ENCODE measurements at regions not wholly inside any gene's neighbourhood (a gene's known extent, or its start where the extent isn't known, plus 50 kb on each side); places are given as distances from the start of the nearest gene placed in this dataset.

DNA sequence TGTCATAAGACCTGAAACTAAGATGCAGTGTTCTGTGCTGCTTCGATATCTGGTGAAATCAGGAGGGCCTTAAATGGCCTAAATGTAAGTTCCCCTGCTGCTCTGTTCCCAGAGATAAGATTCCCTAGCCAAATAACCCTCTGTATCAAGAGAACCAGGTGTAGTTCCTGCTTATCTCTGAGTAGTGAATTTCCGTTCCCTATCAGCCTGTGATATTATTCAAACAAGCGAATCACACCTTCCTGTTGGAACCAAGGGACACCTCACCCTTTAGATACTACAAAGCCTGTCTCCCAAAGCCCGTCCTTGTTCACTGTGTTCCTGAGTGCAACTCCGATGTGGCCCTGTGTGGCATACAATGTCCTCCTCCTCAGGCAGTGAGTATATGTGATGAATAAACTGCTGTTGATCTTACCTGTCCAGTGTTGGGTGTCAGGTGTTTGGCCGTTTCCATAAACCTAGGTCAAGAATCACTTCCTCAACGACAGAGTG is 52.2 kb upstream of the COCH start (continued):
- TF ChIP-seq MYBL2 (IDR thresholded peaks at IDR 0.05; ENCODE audit: low read depth), result peak; percentile 90
- TF ChIP-seq MYBL2 (CRISPR knock-in tag; IDR thresholded peaks at IDR 0.05; ENCODE audit: borderline replicate concordance), result no peak
- TF ChIP-seq, protein P1, sequence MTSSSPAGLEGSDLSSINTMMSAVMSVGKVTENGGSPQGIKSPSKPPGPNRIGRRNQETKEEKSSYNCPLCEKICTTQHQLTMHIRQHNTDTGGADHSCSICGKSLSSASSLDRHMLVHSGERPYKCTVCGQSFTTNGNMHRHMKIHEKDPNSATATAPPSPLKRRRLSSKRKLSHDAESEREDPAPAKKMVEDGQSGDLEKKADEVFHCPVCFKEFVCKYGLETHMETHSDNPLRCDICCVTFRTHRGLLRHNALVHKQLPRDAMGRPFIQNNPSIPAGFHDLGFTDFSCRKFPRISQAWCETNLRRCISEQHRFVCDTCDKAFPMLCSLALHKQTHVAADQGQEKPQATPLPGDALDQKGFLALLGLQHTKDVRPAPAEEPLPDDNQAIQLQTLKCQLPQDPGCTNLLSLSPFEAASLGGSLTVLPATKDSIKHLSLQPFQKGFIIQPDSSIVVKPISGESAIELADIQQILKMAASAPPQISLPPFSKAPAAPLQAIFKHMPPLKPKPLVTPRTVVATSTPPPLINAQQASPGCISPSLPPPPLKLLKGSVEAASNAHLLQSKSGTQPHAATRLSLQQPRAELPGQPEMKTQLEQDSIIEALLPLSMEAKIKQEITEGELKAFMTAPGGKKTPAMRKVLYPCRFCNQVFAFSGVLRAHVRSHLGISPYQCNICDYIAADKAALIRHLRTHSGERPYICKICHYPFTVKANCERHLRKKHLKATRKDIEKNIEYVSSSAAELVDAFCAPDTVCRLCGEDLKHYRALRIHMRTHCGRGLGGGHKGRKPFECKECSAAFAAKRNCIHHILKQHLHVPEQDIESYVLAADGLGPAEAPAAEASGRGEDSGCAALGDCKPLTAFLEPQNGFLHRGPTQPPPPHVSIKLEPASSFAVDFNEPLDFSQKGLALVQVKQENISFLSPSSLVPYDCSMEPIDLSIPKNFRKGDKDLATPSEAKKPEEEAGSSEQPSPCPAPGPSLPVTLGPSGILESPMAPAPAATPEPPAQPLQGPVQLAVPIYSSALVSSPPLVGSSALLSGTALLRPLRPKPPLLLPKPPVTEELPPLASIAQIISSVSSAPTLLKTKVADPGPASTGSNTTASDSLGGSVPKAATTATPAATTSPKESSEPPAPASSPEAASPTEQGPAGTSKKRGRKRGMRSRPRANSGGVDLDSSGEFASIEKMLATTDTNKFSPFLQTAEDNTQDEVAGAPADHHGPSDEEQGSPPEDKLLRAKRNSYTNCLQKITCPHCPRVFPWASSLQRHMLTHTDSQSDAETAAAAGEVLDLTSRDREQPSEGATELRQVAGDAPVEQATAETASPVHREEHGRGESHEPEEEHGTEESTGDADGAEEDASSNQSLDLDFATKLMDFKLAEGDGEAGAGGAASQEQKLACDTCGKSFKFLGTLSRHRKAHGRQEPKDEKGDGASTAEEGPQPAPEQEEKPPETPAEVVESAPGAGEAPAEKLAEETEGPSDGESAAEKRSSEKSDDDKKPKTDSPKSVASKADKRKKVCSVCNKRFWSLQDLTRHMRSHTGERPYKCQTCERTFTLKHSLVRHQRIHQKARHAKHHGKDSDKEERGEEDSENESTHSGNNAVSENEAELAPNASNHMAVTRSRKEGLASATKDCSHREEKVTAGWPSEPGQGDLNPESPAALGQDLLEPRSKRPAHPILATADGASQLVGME (CRISPR knock-in tag; IDR thresholded peaks at IDR 0.05), result no peak
- no peak for TF ChIP-seq ILF3 (IDR thresholded peaks at IDR 0.05; ENCODE audit: borderline replicate concordance)
- 0 out of 2 replicates have a peak, but pooled peaks have one; percentile 50 for TF ChIP-seq FOXJ2 (tag; IDR thresholded peaks at IDR 0.05)
- TF ChIP-seq HES1 (IDR thresholded peaks at IDR 0.05; ENCODE audit: low read depth), result peak; percentile 85
- peak; percentile 85 for TF ChIP-seq GATAD2B (IDR thresholded peaks at IDR 0.05; ENCODE audit: borderline replicate concordance)
- TF ChIP-seq MCM2 (IDR thresholded peaks at IDR 0.05; ENCODE audit: low read depth), result no peak
- peak; percentile 87 for TF ChIP-seq ZNF24 (IDR thresholded peaks at IDR 0.05)
- peak; percentile 43 to 90; a peak in 3 of 4 replicates for TF ChIP-seq RCOR1 (IDR thresholded peaks at IDR 0.05; ENCODE audit: borderline replicate concordance in 1 of 2, low read depth in 2 of 2, low read length in 2 of 2)
- no peak for TF ChIP-seq ZBTB17 (CRISPR knock-in tag; IDR thresholded peaks at IDR 0.05)
- TF ChIP-seq ZNF518B (CRISPR knock-in tag; IDR thresholded peaks at IDR 0.05), result no peak
- TF ChIP-seq ZNF41 (CRISPR knock-in tag; conservative IDR thresholded peaks at IDR 0.05), result no peak
- TF ChIP-seq TAF7 (tag; IDR thresholded peaks at IDR 0.05), result no peak
- no peak for TF ChIP-seq ZNF174 (CRISPR knock-in tag; IDR thresholded peaks at IDR 0.05)
- TF ChIP-seq, protein P2, sequence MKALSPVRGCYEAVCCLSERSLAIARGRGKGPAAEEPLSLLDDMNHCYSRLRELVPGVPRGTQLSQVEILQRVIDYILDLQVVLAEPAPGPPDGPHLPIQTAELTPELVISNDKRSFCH (CRISPR knock-in tag; IDR thresholded peaks at IDR 0.05), result no peak
- TF ChIP-seq, protein P2 (tag; IDR thresholded peaks at IDR 0.05), result 0 out of 2 replicates have a peak, but pooled peaks have one; percentile 34
- TF ChIP-seq ATF4 (CRISPR knock-in tag; IDR thresholded peaks at IDR 0.05), result no peak
- TF ChIP-seq TEAD2 (tag; IDR thresholded peaks at IDR 0.05), result no peak
